Left forelimb (tissue), 1 donor: ENCODE measurements at regions not wholly inside any gene's neighbourhood (a gene's known extent, or its start where the extent isn't known, plus 50 kb on each side); places are given as distances from the start of the nearest gene placed in this dataset.

Experiments used
- DNase-seq: peaks from one replicate; pipeline ENCODE4 v3.0.0-alpha.2; 2018; ENCODE audit warnings: low spot score

- DNase-seq: peak; percentile 42
These were observed 119.1 kb downstream of the IRF8 start for GRCh38 chr16:86018071-86018470.

- DNase-seq: peak; percentile 63
These were observed 119.5 kb downstream of the IRF8 start for GRCh38 chr16:86018487-86018886.

GRCh38 chr16:86018941-86019340 is 120.0 kb downstream of the IRF8 start:
- peak; percentile 42 for DNase-seq

- peak; percentile 50 for DNase-seq
These were observed 120.6 kb downstream of the IRF8 start for GRCh38 chr16:86019446-86020047.

- DNase-seq: peak; percentile 5
These were observed 122.0 kb downstream of the IRF8 start for GRCh38 chr16:86020971-86021370.

- DNase-seq: peak; percentile 58
These were observed 123.5 kb downstream of the IRF8 start for GRCh38 chr16:86022381-86022960.

GRCh38 chr16:86024210-86024609 is 125.2 kb downstream of the IRF8 start:
- no peak for DNase-seq

GRCh38 chr16:86025706-86026105 is 126.7 kb downstream of the IRF8 start:
- peak; percentile 48 for DNase-seq

- peak; percentile 53 for DNase-seq
These were observed 127.4 kb downstream of the IRF8 start for GRCh38 chr16:86026171-86026910.

GRCh38 chr16:86026916-86027315 is 128.0 kb downstream of the IRF8 start:
- DNase-seq: peak; percentile 59

GRCh38 chr16:86027373-86028126 is 128.6 kb downstream of the IRF8 start:
- peak; percentile 12 for DNase-seq

- DNase-seq: peak; percentile 71
These were observed 130.3 kb downstream of the IRF8 start for GRCh38 chr16:86029131-86029741.

GRCh38 chr16:86030116-86030515 is 131.2 kb downstream of the IRF8 start:
- DNase-seq: peak; percentile 37

- peak; percentile 23 for DNase-seq
These were observed 132.2 kb downstream of the IRF8 start for GRCh38 chr16:86031141-86031678.

- DNase-seq: peak; percentile 70
These were observed 134.1 kb downstream of the IRF8 start for GRCh38 chr16:86033016-86033474.

GRCh38 chr16:86033971-86034370 is 135.0 kb downstream of the IRF8 start:
- DNase-seq: no peak

GRCh38 chr16:86034421-86034919 is 135.5 kb downstream of the IRF8 start:
- DNase-seq: peak; percentile 65

- peak; percentile 53 for DNase-seq
These were observed 136.9 kb downstream of the IRF8 start for GRCh38 chr16:86035906-86036305.

- peak; percentile 46 for DNase-seq
These were observed 139.3 kb downstream of the IRF8 start for GRCh38 chr16:86037999-86038925.

- peak; percentile 38 for DNase-seq
These were observed 140.0 kb downstream of the IRF8 start for GRCh38 chr16:86038926-86039310.
